ENCODE measurements at regions not wholly inside any gene's neighbourhood (a gene's known extent, or its start where the extent isn't known, plus 50 kb on each side); places are given as distances from the start of the nearest gene placed in this dataset.

DNA sequence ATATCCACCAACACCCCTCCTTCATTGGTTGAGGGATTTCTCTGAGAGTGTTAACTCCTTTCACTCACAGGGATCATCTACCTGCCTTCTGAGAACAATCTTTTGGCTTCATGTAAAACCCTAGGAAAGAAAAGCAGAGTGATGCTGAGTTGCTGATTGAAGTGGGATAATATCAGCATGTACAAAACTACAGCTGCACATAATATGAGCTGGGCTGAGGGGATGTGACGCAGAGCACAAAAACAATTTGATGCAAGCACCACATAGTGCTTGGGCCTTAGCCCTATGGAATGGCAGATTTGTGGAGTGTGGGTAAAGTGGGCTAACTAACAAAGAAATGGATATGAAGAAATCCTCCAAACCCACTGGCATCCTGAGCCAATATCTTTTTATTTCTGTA lies 267.6 kb upstream of the KCNH8 start:
- no peak for DNase-seq

DNA sequence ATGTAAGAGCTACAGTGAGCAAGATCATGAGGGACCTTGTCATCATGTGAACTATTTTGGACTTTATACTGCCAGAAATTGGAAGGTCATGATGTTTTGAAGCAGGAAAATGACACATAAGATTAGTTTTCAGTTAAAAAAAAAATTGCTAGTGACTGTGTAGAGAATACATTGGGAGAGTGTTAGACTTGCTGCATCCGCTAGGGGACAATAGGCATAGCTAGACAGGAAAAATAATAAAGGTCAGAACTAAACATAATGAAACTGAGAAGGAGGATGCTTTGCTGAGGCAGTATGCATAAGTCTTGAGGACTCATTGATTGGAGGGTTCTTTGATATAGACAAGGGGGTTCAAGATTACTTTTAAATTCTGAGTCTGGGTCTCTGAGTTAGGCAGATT lies 275.8 kb upstream of the KCNH8 start:
- DNase-seq = no peak

DNA sequence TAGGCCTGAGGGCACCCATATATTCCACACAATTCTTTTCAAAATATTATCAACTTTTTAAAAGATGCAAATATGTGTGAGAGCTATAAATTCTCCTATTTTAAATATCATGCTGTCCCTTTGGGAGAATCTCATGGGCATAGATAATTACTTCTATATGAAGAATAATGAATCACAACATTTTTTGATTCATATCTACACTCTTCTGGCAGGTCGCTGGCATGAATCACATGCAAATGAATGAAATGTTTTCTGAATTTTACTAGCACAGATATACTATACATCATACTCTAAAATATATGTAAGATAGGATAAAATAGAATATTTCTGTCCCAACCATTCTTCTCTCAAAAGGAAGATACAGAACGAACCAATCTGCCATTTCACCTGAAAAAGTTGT lies 277.7 kb upstream of the KCNH8 start:
- DNase-seq = no peak

DNA sequence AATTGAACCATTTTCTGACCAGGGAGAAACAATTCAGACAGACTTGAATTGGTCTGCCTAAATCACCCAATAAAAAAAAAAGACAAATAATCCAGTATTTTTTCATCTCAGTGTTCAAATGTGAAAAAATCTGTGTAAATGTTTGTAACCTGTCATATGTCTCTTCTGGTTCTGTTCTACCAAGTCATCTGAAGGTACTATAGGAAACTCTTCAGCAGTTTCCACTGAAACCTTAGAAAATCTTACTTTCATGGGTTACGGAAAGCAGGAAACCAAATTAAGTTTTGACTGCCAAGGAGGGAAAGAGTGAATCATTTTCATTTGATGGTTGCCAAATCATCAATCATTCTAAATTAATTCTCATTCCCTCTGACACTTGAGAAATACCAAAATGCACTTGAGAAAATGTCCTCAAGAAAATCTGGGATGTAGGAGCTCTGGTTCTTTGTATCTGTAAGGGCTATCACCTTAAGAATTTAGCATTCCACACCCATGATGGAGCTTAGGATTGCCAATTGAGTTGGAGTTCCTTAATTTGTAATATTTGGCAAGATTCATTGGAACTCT lies 278.2 kb upstream of the KCNH8 start:
- DNase-seq = no peak

DNA sequence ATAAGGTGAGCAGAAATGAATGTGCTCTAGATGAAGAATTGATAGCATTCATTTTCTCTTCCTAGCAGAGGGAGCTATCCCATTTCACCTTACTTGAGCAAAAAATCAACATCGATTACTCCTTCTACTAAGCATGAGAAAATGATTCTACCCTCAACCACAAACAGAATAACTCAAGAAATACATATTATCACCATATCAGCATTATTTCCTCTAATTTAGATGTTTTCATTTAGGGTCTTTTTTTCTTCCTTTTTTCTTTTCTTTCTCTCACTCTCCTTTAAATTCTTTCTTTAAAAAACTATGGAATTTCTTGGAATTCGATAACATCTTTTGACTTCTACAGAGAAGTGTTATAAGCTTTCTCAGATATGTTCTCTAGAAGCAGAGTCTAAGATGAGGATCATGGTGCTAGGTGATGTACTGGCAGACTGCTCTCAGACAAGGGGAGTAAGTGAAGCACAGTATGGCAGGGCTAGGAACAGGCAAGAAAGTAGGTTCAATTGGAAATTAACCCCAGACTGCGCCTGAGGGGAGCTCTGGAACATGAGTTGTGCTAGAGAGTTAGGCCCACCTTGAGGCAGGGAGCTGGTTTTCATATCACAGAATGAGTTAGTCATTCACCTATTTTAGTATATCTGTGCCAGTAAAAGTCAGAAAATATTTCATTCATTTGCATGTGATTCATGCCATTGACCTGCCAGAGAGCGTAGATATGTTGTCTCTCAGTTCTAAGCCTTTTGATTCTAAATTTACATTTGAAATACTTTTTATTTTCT lies 279.2 kb upstream of the KCNH8 start:
- no peak for DNase-seq

- no peak for DNase-seq
These were observed 281.4 kb upstream of the KCNH8 start for GRCh38 chr3:18866899-18867298.

GRCh38 chr3:18864933-18865731 lies 283.2 kb upstream of the KCNH8 start:
- DNase-seq = no peak

GRCh38 chr3:18862077-18862476 lies 286.2 kb upstream of the KCNH8 start:
- no peak for DNase-seq

- DNase-seq = no peak
These were observed 287.2 kb upstream of the KCNH8 start for GRCh38 chr3:18861137-18861536.

DNA sequence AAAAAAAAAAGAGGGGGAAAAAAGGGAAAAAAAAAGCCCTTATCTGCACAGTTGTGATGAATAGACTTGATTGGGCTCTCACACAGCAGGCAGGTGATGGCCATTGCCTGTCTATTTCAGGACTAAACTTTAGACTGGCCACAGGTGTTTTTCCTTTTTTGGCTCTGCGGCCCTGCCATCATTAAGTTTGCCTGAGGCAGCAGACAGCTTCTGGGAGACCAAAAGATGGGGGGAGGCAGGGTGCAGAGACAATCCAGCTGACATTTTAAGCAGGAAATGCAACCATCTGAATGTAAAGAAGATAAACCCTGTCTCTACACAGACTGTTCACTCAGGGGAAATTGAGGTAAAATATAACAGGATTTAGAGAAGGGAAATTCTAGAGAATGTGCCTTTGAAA lies 295.0 kb upstream of the KCNH8 start:
- no peak for DNase-seq

- DNase-seq = peak in 1 of 2 experiments; percentile 26
These were observed 300.6 kb upstream of the KCNH8 start for GRCh38 chr3:18847583-18848197.

- no peak for DNase-seq
These were observed 304.3 kb upstream of the KCNH8 start for GRCh38 chr3:18843983-18844382.

GRCh38 chr3:18843188-18843587 lies 305.1 kb upstream of the KCNH8 start:
- DNase-seq = no peak

- DNase-seq = no peak
These were observed 306.6 kb upstream of the KCNH8 start for GRCh38 chr3:18841422-18842343.

DNA sequence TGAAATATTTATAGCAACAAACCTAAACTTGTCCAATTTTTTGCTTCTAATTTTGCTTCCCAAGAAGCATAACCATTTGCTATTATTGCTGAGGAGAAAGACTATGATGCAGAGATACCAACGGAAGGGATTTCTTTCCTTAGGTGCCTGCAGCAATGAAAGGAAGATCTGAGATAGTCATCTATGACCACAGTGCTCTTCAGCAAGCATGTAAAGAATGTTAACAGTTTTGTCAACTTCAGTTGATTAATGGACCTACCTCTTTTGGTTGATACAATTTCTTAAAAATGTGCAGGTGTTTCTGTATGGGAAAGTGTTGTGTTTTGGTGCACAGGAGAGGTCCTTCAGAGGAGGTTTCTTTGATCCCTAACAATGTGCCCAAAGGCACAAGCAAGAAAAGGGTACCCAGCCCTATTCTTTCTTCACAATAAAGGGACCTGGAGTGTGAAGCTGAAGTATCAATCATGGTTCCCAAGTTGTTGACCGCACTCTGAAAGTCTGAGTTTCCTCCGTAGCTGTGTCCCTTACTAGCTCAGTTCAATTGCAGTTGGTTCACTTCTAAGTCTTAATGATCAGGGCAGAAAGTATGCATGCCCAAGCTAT lies 307.7 kb upstream of the KCNH8 start:
- no peak for DNase-seq

DNA sequence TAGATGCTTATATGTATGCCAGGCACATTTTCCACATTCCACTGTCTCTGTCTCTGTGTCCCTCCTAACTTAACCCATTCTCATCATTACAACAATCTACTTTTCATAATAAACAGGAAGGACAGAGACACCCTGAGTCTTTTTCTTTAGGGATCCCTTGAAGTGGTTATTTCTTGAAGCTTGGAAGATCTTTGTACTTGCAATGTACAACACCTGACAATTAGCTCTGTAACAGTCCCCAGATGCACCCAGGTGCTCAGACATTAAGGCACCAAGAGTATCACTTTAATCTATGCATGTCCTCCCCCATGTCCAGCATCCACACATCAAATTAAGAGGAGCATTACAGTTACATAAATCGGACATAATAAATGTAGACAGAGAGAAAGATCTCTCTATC lies 309.6 kb upstream of the KCNH8 start:
- DNase-seq = no peak

DNA sequence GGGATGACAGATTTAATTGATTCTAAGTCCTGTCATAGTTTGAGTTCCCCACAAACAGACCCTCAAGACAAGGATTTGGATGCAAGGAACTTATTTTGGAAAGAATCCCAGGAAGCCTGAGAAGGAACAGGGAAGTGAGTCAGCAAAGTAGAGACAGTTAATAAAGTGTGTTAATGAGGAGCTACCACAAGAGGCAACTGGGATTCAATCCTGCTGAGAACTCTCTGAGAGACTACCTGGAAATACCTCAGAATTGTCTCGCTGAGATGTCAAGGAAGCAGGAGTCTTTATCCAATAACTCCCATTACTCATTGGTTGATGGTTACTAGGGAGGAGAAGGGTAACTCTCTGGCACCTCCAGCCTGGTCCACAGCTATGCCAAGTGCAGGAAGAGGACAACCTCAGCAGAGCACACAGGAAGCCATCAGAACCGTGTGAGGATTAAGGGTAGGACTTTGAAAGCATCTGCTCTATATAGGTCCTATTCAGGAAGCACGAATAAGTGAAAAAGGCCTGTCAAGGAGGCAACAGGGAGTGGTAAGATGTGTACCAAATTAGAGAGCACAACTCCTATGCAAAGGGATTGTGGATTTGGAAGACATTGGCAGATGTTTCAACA lies 311.1 kb upstream of the KCNH8 start:
- no peak for DNase-seq

GRCh38 chr3:18835021-18835420 lies 313.3 kb upstream of the KCNH8 start:
- no peak for DNase-seq

- no peak for DNase-seq
These were observed 318.2 kb upstream of the KCNH8 start for GRCh38 chr3:18830087-18830486.

DNA sequence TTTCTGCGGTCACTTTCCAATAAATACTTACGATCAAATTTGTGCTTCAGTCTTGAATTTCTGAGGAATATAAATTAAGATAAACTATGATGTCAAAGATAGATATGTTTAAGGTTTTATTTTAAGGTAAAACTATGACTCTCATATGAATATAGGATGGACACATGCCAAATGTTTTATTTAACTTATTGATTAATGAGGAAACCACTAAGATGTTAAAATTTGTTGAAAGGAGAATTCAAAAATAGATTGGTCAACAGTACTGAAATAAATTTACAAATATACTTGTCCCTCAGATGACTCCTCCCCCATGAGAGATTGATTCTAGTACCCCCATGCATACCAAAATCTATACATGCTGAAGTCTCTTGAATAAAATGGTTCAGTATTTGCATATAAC lies 319.7 kb upstream of the KCNH8 start:
- no peak for DNase-seq

- DNase-seq = no peak
These were observed 320.6 kb upstream of the KCNH8 start for GRCh38 chr3:18827664-18828063.

- no peak for DNase-seq
These were observed 322.6 kb upstream of the KCNH8 start for GRCh38 chr3:18825665-18826064.

Data from NCI-H524 (cell line).